GM12873 (cell line): ENCODE measurements at regions not wholly inside any gene's neighbourhood (a gene's known extent, or its start where the extent isn't known, plus 50 kb on each side); places are given as distances from the start of the nearest gene placed in this dataset.

Experiments
- CTCF ChIP-seq: IDR thresholded peaks from 2 replicates; pipeline ENCODE4 v1.5.1; 2012; ENCODE audit warnings: low read depth, mild to moderate bottlenecking, moderate library complexity, low read length, control low read depth; ENCODE audit not compliant: insufficient read depth; ENCODE audit errors: missing control alignments

GRCh38 chr3:7865611-7866010 is 636.0 kb upstream of the LMCD1 start:
- TF ChIP-seq CTCF, result no peak

GRCh38 chr3:7867587-7867986 is 634.0 kb upstream of the LMCD1 start:
- TF ChIP-seq CTCF, result no peak

- TF ChIP-seq CTCF, result no peak
Measured at GRCh38 chr3:7871003-7871560, 630.5 kb upstream of the LMCD1 start.

DNA sequence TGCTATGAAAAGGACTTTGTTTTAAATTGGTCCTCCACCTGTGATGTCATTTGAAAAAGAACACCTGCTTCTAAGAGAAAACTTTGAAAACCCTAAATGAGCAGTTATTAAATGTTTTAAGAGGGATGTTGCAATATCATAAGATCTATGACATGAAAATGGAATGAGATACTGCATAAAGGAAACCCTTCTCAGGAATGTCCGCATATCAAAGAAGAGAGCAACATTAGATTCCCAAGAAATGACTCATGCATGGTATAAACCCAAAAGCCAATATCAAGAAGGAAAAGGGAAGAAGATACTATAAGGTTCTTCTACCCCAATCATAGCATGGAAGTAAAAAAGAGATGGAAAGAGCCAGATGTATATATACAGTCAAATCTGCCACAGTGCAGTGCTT is 627.5 kb upstream of the LMCD1 start:
- no peak for TF ChIP-seq CTCF

DNA sequence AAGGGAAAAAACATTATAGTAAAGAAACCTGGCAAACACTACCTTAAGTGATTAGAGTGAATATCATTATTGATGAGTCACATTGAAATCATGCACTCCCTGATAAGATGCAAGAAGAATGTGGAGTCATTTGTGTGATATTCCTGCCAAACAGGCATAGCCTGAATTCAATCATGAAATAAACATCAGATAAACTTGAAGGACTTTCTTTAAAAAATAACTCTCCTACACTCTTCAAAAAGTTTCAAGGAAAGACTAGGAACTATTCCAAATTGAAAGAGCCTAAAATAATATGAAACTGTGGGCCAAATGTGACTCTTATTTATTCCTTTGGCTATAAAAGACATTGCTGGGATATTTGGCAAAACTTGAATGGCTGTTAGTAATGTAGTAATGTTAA is 625.7 kb upstream of the LMCD1 start:
- TF ChIP-seq CTCF, result no peak

DNA sequence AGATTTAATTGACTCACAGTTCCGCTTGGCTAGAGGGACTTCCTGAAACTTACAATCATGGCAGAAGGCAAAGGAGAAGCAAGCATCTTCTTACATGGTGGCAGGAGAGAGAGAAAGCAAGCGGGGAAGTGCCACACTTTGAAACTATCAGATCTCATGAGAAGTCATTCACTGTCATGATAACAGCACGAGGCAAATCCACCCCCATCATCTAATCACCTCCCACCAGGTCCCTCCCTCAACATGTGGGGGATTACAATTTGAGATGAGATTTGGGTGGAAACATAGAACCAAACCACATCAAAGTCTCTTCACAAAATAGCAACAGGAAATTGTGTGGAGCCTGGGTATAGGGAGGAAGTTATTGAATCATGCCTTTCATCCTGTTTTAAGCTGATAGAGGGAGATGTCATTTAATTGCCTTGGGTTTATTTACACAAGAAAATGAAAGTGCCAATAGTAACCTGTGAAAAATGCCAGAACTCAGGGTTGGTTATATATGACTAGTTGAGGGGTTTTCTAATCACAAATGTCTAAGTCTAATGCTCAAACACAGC is 624.8 kb upstream of the LMCD1 start:
- no peak for TF ChIP-seq CTCF

DNA sequence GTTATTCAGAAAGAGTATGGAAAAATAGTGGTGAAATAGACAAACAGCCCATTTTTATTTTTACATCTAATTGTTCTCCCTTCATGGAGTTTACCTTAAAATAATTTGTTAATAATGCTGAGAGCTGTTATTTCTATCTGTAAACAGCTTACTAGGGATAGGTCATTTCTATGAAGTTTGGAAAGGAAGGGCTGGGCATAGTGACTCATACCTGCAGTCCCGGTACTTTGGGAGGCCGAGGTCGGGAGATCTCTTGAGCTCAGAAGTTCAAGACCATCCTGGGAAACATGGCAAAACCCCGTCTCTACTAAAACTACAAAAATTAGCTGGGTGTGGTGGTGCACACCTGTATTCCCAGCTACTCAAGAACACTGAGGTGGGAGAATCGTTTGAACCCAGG is 624.3 kb upstream of the LMCD1 start:
- TF ChIP-seq CTCF, result no peak
